Thyroid gland (tissue), 4 donors: ENCODE measurements at regions not wholly inside any gene's neighbourhood (a gene's known extent, or its start where the extent isn't known, plus 50 kb on each side); places are given as distances from the start of the nearest gene placed in this dataset.

Experiments used
- POLR2A ChIP-seq, 2 donors: fragments of 450-650 bp; IDR thresholded peaks; one replicate each; pipeline ENCODE4 v1.6.1; 2017; ENCODE audit warnings: antibody characterized with exemption in 2 of 2, mild to moderate bottlenecking in 2 of 2, moderate library complexity in 1 of 2
- TF ChIP-seq, protein P1 (sequence below), 6 experiments: fragments of 200-600 bp in 3 of 6; fragments of 450-650 bp in 3 of 6; sonication (generic) in 3 of 6; IDR thresholded peaks; one replicate each; pipeline ENCODE4 v1.5.1; 2016 to 2019; ENCODE audit warnings: antibody characterized with exemption in 6 of 6, mild to moderate bottlenecking in 2 of 6, inconsistent platforms in 1 of 6, moderate library complexity in 1 of 6

DNA sequence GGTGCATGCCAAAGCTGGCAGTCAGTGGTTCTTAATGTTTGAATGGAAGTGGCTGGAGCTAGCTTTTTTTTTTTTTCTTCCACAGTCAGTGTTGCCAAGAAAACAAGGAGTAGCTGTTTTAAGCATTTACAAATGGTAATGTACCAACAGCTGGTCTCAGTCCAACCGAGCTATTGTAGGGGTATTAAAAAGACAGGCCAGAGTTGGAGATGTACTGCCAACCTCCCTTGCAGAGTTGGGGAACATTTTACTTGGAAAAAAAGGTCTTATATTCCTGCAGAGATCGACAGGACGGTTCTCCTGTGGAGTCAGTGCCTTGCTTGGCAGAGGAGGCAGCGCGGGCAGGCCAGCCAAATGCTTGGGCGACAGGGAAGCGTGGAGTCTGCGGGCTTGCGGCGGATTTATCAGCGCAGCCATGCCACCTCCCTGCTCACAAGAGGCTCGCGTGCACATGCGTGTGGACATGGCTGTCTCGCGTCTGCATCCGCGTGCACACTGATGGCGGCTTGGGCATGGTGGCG lies 338.1 kb downstream of the RPS6KC1 start:
- TF ChIP-seq POLR2A (IDR thresholded peaks at IDR 0.05) = no peak
- TF ChIP-seq, protein P1, sequence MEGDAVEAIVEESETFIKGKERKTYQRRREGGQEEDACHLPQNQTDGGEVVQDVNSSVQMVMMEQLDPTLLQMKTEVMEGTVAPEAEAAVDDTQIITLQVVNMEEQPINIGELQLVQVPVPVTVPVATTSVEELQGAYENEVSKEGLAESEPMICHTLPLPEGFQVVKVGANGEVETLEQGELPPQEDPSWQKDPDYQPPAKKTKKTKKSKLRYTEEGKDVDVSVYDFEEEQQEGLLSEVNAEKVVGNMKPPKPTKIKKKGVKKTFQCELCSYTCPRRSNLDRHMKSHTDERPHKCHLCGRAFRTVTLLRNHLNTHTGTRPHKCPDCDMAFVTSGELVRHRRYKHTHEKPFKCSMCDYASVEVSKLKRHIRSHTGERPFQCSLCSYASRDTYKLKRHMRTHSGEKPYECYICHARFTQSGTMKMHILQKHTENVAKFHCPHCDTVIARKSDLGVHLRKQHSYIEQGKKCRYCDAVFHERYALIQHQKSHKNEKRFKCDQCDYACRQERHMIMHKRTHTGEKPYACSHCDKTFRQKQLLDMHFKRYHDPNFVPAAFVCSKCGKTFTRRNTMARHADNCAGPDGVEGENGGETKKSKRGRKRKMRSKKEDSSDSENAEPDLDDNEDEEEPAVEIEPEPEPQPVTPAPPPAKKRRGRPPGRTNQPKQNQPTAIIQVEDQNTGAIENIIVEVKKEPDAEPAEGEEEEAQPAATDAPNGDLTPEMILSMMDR (IDR thresholded peaks at IDR 0.05) = no peak
